HepG2 (cell line): ENCODE measurements at regions not wholly inside any gene's neighbourhood (a gene's known extent, or its start where the extent isn't known, plus 50 kb on each side); places are given as distances from the start of the nearest gene placed in this dataset.

Experiments used
- FOXK2 ChIP-seq: fragments of 450-650 bp; IDR thresholded peaks from 2 replicates; pipeline ENCODE4 v1.6.1; 2016
- GPBP1L1 ChIP-seq: sonication (generic); formaldehyde crosslinking; IDR thresholded peaks from 2 replicates; pipeline ENCODE4 v1.5.0; 2020; ENCODE audit warnings: mild to moderate bottlenecking, missing genetic modification reagents
- NAIF1 ChIP-seq: sonication (generic); formaldehyde crosslinking; IDR thresholded peaks from 2 replicates; pipeline ENCODE4 v1.5.0; 2020; ENCODE audit warnings: mild to moderate bottlenecking, missing genetic modification reagents, borderline replicate concordance
- SMAD1 ChIP-seq: sonication (generic); formaldehyde crosslinking; IDR thresholded peaks from 2 replicates; pipeline ENCODE4 v1.4.0; 2020; ENCODE audit warnings: missing genetic modification reagents, low read depth, mild to moderate bottlenecking, borderline replicate concordance
- ZNF232 ChIP-seq: sonication (generic); formaldehyde crosslinking; IDR thresholded peaks from 2 replicates; pipeline ENCODE4 v1.4.0; 2020; ENCODE audit warnings: missing genetic modification reagents, borderline replicate concordance
- ZNF607 ChIP-seq: sonication (generic); formaldehyde crosslinking; IDR thresholded peaks from 2 replicates; pipeline ENCODE4 v1.5.1; 2020; ENCODE audit warnings: missing genetic modification reagents, mild to moderate bottlenecking, borderline replicate concordance
- TF ChIP-seq, protein P1 (sequence below): sonication (generic); formaldehyde crosslinking; IDR thresholded peaks from 2 replicates; pipeline ENCODE4 v1.8.0; 2022; ENCODE audit warnings: mild to moderate bottlenecking, missing genetic modification reagents, moderate library complexity
- TF ChIP-seq, protein P2 (sequence below): sonication (generic); formaldehyde crosslinking; IDR thresholded peaks from 2 replicates; pipeline ENCODE4 v1.5.1; 2020; ENCODE audit warnings: missing genetic modification reagents, mild to moderate bottlenecking, borderline replicate concordance

DNA sequence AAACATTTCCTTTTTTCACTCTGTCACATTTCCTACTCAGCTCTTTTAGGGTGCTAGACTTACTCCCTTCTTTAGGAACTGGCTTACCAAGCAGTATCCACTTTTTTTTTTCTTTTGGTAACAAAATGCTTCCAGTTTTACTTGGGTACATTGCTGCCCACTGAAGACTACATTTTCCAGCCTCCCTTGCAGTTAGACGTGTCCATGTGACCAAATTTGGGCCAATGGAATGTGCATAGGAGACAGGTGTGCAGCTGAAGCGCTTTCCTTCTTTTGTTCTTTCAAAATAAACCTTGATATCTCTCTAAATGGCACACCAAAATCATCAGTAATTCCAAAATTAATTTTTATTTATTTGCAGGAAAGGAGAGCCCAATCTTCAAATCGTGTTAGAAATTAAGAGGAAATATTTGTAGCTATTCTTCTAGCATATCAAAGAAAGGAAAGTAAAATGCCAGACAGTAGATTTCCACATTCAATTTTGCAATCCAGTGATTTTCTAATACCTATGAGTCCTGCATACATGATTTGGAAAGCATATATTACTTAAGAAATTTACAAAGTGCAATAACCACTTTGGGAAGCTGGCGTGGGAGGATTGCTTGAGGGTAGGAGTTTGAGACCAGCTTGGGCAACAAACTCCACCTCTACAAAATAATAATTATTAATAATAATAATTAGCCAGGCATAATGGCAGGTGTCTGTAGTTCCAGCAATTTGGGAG lies 422.0 kb upstream of the FRG2C start:
- TF ChIP-seq, protein P1, sequence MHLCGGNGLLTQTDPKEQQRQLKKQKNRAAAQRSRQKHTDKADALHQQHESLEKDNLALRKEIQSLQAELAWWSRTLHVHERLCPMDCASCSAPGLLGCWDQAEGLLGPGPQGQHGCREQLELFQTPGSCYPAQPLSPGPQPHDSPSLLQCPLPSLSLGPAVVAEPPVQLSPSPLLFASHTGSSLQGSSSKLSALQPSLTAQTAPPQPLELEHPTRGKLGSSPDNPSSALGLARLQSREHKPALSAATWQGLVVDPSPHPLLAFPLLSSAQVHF = no peak
- no peak for TF ChIP-seq ZNF232 (CRISPR knock-in tag)
- TF ChIP-seq, protein P2, sequence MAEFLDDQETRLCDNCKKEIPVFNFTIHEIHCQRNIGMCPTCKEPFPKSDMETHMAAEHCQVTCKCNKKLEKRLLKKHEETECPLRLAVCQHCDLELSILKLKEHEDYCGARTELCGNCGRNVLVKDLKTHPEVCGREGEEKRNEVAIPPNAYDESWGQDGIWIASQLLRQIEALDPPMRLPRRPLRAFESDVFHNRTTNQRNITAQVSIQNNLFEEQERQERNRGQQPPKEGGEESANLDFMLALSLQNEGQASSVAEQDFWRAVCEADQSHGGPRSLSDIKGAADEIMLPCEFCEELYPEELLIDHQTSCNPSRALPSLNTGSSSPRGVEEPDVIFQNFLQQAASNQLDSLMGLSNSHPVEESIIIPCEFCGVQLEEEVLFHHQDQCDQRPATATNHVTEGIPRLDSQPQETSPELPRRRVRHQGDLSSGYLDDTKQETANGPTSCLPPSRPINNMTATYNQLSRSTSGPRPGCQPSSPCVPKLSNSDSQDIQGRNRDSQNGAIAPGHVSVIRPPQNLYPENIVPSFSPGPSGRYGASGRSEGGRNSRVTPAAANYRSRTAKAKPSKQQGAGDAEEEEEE (CRISPR knock-in tag) = no peak
- TF ChIP-seq NAIF1 (CRISPR knock-in tag) = no peak
- no peak for TF ChIP-seq SMAD1
- TF ChIP-seq GPBP1L1 (CRISPR knock-in tag) = no peak
- TF ChIP-seq FOXK2 = no peak
- TF ChIP-seq ZNF607 = no peak
